GM12865 (cell line): ENCODE measurements at regions not wholly inside any gene's neighbourhood (a gene's known extent, or its start where the extent isn't known, plus 50 kb on each side); places are given as distances from the start of the nearest gene placed in this dataset.

Experiments used
- DNase-seq: peaks from one replicate; pipeline ENCODE4 v3.0.0; 2010; ENCODE audit warnings: low read depth
- H3K4me3 ChIP-seq: 2 replicates; pipeline ENCODE4 v1.5.1; 2011; ENCODE audit warnings: mild to moderate bottlenecking, low read depth, low read length, control low read depth
- TF ChIP-seq, protein P1 (sequence below): IDR thresholded peaks from 2 replicates; pipeline ENCODE4 v1.5.1; 2011; ENCODE audit warnings: low read length, control low read depth, low read depth, inconsistent platforms; ENCODE audit not compliant: insufficient read depth; ENCODE audit errors: missing control alignments

DNA sequence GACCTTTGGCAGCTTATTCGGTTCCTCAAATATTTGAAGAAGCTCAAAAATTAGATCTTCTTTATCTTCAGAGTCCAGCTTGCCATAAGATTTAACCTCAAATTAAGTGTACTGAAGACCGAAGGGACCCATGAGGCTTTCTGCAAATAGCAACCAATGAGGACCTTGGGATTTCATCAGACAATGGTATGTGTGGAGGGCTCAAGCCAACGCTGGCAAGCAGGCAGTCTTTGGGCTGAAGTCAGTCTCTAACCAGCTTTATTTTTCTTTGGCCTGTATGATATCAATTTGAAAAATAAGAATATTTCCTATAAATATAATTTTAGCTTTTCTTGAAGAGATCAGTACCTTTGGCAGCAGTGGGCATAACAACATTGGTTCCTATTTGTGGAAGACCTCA, 692.7 kb downstream of the MCTP2 start:
- DNase-seq: no peak
- TF ChIP-seq, protein P1, sequence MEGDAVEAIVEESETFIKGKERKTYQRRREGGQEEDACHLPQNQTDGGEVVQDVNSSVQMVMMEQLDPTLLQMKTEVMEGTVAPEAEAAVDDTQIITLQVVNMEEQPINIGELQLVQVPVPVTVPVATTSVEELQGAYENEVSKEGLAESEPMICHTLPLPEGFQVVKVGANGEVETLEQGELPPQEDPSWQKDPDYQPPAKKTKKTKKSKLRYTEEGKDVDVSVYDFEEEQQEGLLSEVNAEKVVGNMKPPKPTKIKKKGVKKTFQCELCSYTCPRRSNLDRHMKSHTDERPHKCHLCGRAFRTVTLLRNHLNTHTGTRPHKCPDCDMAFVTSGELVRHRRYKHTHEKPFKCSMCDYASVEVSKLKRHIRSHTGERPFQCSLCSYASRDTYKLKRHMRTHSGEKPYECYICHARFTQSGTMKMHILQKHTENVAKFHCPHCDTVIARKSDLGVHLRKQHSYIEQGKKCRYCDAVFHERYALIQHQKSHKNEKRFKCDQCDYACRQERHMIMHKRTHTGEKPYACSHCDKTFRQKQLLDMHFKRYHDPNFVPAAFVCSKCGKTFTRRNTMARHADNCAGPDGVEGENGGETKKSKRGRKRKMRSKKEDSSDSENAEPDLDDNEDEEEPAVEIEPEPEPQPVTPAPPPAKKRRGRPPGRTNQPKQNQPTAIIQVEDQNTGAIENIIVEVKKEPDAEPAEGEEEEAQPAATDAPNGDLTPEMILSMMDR: no peak
- H3K4me3 ChIP-seq: no peak overlapping the region

DNA sequence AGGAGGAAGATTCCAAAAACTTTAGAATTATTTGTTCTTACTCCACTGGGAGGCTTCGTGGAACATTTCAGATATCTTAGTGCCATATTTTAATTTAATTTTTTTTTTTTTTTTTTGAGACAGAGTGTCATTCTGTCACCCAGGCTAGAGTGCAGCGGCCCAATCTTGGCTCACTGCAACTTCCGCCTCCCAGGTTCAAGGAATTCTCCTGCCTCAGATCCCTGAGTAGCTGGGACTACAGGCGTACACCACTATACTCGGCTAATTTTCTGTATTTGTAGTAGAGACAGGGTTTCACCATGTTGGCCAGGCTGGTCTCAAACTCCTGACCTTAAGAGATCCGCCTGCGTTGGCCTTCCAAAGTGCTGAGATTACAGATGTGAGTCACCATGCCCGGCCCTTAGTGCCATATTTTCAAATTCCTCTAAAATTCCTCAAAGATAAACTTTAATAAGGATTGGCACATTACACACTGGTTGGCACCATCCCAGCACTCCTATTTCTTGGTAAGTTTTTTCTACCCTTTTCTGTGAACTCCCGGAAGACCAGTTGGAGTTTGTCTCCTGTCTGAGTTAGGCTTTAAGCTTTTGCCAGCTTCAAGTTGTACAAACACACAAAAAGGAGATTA, 693.7 kb downstream of the MCTP2 start:
- no peak overlapping the region for H3K4me3 ChIP-seq
- TF ChIP-seq, protein P1: no peak
- DNase-seq: no peak

DNA sequence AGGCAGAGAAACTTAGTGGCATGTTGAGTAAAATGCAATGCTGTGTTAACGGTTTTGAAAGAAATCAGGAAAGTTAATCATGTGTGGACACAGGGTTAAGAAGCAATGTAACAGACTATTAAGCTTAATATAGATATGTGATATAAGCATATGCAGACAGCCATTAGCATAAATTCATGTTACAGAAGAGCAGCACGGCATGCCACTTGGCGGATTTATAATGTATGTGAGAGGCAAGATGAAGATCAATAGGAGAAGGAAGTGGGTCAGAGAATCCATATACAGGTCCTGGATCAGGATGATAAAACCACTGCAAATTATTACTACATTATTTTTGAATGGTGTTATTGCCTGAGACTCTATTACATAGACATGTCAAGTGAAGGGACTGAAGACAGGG, 694.3 kb downstream of the MCTP2 start:
- TF ChIP-seq, protein P1: no peak
- no peak overlapping the region for H3K4me3 ChIP-seq
- no peak for DNase-seq

DNA sequence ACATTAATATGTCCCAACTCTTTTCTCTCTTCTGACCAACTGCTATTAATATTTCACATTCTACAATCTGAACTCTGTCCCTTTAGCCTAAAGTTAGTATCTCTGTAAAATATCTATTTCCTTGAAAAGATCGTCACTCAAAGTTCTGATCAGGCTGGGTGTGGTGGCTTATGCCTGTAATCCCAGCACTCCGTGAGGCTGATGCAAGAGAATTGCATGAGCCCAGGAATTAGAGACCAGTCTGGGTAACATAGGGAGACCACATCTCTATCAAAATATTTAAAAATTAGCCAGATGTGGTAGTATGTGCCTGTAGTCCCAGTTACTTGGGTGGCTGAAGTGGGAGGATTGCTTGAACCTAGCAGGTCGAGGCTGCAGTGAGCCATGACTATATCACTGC, 695.6 kb downstream of the MCTP2 start:
- TF ChIP-seq, protein P1: no peak
- no peak for DNase-seq
- no peak overlapping the region for H3K4me3 ChIP-seq

DNA sequence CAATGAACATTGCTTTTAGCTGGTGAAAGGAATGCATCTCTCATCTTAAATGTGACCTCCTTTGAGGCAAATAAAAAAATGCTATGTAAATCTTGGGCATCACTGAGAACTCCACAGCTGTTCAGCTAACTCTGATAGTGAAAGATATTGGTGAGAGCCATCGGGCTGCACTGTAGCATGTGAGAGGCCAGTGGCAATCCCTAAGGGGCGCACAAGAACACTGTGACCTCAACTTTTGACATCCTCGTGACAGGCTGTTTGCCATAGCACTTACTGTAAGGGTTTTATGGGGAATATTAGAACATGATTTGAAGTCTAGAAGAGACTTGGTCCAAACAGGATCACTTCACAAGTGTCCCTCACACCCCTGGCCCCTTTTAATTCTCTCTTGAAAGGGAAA, 697.9 kb downstream of the MCTP2 start:
- TF ChIP-seq, protein P1: no peak
- no peak overlapping the region for H3K4me3 ChIP-seq
- no peak for DNase-seq

DNA sequence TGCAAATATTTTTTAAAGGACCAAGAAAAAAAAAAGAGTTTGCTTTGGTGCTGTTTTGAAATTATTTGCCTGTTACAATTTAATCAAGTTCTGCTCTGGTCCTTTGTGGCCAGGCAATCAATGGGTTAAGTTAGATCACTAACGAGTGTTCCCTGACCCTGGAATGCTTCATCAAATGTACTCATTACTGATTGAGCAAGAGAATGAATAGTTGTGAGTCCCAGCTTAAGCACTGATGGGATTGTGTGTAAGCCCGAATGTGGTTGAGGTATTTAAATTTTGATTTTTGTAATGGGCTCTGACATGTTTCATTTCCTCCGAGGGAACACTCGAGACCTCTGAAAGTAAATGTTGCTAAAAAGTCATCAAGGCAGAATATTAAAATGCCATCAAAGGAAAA, 699.1 kb downstream of the MCTP2 start:
- DNase-seq: no peak
- H3K4me3 ChIP-seq: no peak overlapping the region
- TF ChIP-seq, protein P1: no peak

DNA sequence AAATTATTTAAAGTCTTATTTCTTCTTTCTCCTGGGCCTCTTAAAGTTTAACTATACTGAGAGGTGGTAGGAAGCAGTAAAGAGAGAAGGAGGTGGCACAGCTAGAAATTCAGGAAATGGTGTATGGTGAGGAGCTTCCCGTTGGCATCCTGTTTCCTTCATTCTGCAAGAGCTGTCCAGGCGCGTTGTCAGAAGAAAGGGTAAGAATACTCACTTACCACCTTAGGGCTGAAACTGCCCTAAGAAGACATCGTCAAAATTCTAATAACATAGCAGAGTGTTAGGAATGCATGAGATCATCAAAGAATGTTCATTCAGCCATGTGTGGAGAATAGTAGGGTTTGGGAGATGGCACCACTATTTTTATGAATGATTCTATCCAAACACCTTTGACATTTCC, 699.6 kb downstream of the MCTP2 start:
- TF ChIP-seq, protein P1: no peak
- H3K4me3 ChIP-seq: no peak overlapping the region
- DNase-seq: no peak
